ENCODE measurements at regions not wholly inside any gene's neighbourhood (a gene's known extent, or its start where the extent isn't known, plus 50 kb on each side); places are given as distances from the start of the nearest gene placed in this dataset.

- WGBS: 79% methylated on average over 6 of the region's 23 CpGs
- Histone ChIP-seq H3K36me3 (no peaks in the 10 kb centered on the region), H3K9me3 (no peaks in the 10 kb centered on the region), H3K4me3 (no peak overlapping the region), H3K27me3 (no peaks in the 10 kb centered on the region), H3K4me1 (no peaks in the 10 kb centered on the region), H3K27ac (no peak overlapping the region)
- no peak for DNase-seq (ENCODE audit: low spot score in 2 of 2)
- TF ChIP-seq EP300 (IDR thresholded peaks at IDR 0.05) (no peak), POLR2A (IDR thresholded peaks at IDR 0.05) (no peak), POLR2AphosphoS5 (IDR thresholded peaks at IDR 0.05) (no peak), CTCF (IDR thresholded peaks at IDR 0.05) (no peak)
These were observed 270.4 kb upstream of the NRSN1 start for GRCh38 chr6:23855497-23856116.

GRCh38 chr6:23870496-23870895 is 255.5 kb upstream of the NRSN1 start:
- Histone ChIP-seq H3K4me1 (no peaks in the 10 kb centered on the region), H3K27me3 (no peaks in the 10 kb centered on the region), H3K36me3 (no peaks in the 10 kb centered on the region), H3K9me3 (no peaks in the 10 kb centered on the region), H3K4me3 (no peak overlapping the region), H3K27ac (no peak overlapping the region)
- TF ChIP-seq POLR2A (IDR thresholded peaks at IDR 0.05) (no peak), EP300 (IDR thresholded peaks at IDR 0.05) (no peak), CTCF (IDR thresholded peaks at IDR 0.05) (no peak), POLR2AphosphoS5 (IDR thresholded peaks at IDR 0.05) (no peak)
- DNase-seq (ENCODE audit: low spot score in 2 of 2): no peak

GRCh38 chr6:23873161-23873560 is 252.9 kb upstream of the NRSN1 start:
- 48% methylated on average over 1 of the region's 1 CpG for WGBS
- Histone ChIP-seq H3K9me3 (no peaks in the 10 kb centered on the region), H3K4me1 (no peaks in the 10 kb centered on the region), H3K27me3 (no peaks in the 10 kb centered on the region), H3K36me3 (no peaks in the 10 kb centered on the region), H3K4me3 (no peak overlapping the region), H3K27ac (no peak overlapping the region)
- TF ChIP-seq EP300 (IDR thresholded peaks at IDR 0.05) (no peak), POLR2AphosphoS5 (IDR thresholded peaks at IDR 0.05) (no peak), CTCF (IDR thresholded peaks at IDR 0.05) (no peak), POLR2A (IDR thresholded peaks at IDR 0.05) (no peak)
- no peak for DNase-seq (ENCODE audit: low spot score in 2 of 2)

GRCh38 chr6:23875006-23875405 is 251.0 kb upstream of the NRSN1 start:
- WGBS: 33% methylated on average over 1 of the region's 1 CpG
- Histone ChIP-seq H3K9me3 (no peaks in the 10 kb centered on the region), H3K4me1 (no peaks in the 10 kb centered on the region), H3K36me3 (no peaks in the 10 kb centered on the region), H3K4me3 (no peak overlapping the region), H3K27me3 (no peaks in the 10 kb centered on the region), H3K27ac (no peak overlapping the region)
- TF ChIP-seq EP300 (IDR thresholded peaks at IDR 0.05): no peak
- no peak for TF ChIP-seq CTCF (IDR thresholded peaks at IDR 0.05)
- TF ChIP-seq POLR2AphosphoS5 (IDR thresholded peaks at IDR 0.05): no peak
- no peak for TF ChIP-seq POLR2A (IDR thresholded peaks at IDR 0.05)
- DNase-seq (ENCODE audit: low spot score in 2 of 2): no peak

GRCh38 chr6:23879816-23880215 is 246.2 kb upstream of the NRSN1 start:
- 90% methylated on average over 3 of the region's 3 CpGs for WGBS

More at GRCh38 chr6:23879816-23880215, 246.2 kb upstream of the NRSN1 start:
- H3K27ac ChIP-seq: no peak overlapping the region
- no peak for TF ChIP-seq EP300 (IDR thresholded peaks at IDR 0.05)
- TF ChIP-seq POLR2A (IDR thresholded peaks at IDR 0.05): no peak
- TF ChIP-seq CTCF (IDR thresholded peaks at IDR 0.05): no peak
- TF ChIP-seq POLR2AphosphoS5 (IDR thresholded peaks at IDR 0.05): no peak
- H3K4me3 ChIP-seq: no peak overlapping the region
- H3K9me3 ChIP-seq: no peaks in the 10 kb centered on the region
- no peaks in the 10 kb centered on the region for H3K36me3 ChIP-seq
- DNase-seq (ENCODE audit: low spot score in 2 of 2): no peak
- no peaks in the 10 kb centered on the region for H3K27me3 ChIP-seq
- no peaks in the 10 kb centered on the region for H3K4me1 ChIP-seq
